ENCODE measurements at regions not wholly inside any gene's neighbourhood (a gene's known extent, or its start where the extent isn't known, plus 50 kb on each side); places are given as distances from the start of the nearest gene placed in this dataset.
"Not testable (repeated sequence)": the region's sequence is repeated elsewhere in the genome, so short reads cannot be mapped to it uniquely, and the experiment has no call there.

GRCh38 chr13:58500938-58501337, 869.4 kb downstream of the PCDH17 start:
- H3K4me1 Mint-ChIP-seq: no peaks in the 10 kb centered on the region
- H3K4me3 Mint-ChIP-seq: no peak overlapping the region
- no peaks in the 10 kb centered on the region for H3K9me3 Mint-ChIP-seq
- ATAC-seq (ENCODE audit: low read depth): no peak
- H3K27me3 Mint-ChIP-seq: no peaks in the 10 kb centered on the region
- DNase-seq (ENCODE audit: low spot score in 2 of 2): no peak
- no peaks in the 10 kb centered on the region for H3K36me3 Mint-ChIP-seq
- H3K27ac Mint-ChIP-seq: no peak overlapping the region

GRCh38 chr13:58504202-58504700, 872.7 kb downstream of the PCDH17 start:
- not testable (repeated sequence) for H3K27me3 Mint-ChIP-seq; ATAC-seq (ENCODE audit: low read depth); H3K36me3 Mint-ChIP-seq; DNase-seq (ENCODE audit: low spot score in 2 of 2); H3K27ac Mint-ChIP-seq; H3K4me3 Mint-ChIP-seq; H3K9me3 Mint-ChIP-seq; H3K4me1 Mint-ChIP-seq

GRCh38 chr13:58505262-58505920, 873.8 kb downstream of the PCDH17 start:
- H3K36me3 Mint-ChIP-seq; H3K4me1 Mint-ChIP-seq; H3K27ac Mint-ChIP-seq; H3K27me3 Mint-ChIP-seq; ATAC-seq (ENCODE audit: low read depth); H3K9me3 Mint-ChIP-seq; DNase-seq (ENCODE audit: low spot score in 2 of 2); H3K4me3 Mint-ChIP-seq: not testable (repeated sequence)

GRCh38 chr13:58528351-58528750, 896.8 kb downstream of the PCDH17 start:
- Mint-ChIP-seq H3K9me3 (peaks cover 4% of the 10 kb centered on the region), H3K36me3 (no peaks in the 10 kb centered on the region), H3K4me1 (no peaks in the 10 kb centered on the region), H3K27ac (no peak overlapping the region), H3K4me3 (no peak overlapping the region), H3K27me3 (no peaks in the 10 kb centered on the region)
- DNase-seq (ENCODE audit: low spot score in 2 of 2): no peak
- ATAC-seq (ENCODE audit: low read depth): no peak

GRCh38 chr13:58531614-58532013, 900.1 kb downstream of the PCDH17 start:
- Mint-ChIP-seq H3K36me3 (no peaks in the 10 kb centered on the region), H3K27ac (no peak overlapping the region), H3K4me1 (no peaks in the 10 kb centered on the region), H3K4me3 (no peak overlapping the region), H3K27me3 (no peaks in the 10 kb centered on the region), H3K9me3 (peaks cover 4% of the 10 kb centered on the region)
- ATAC-seq (ENCODE audit: low read depth) (no peak), DNase-seq (ENCODE audit: low spot score in 2 of 2) (no peak)

- DNase-seq (ENCODE audit: low spot score in 2 of 2): no peak
- H3K4me1 Mint-ChIP-seq: no peaks in the 10 kb centered on the region
- peaks cover 5% of the 10 kb centered on the region for H3K9me3 Mint-ChIP-seq
- H3K27ac Mint-ChIP-seq: no peak overlapping the region
- ATAC-seq (ENCODE audit: low read depth): no peak
- no peak overlapping the region for H3K4me3 Mint-ChIP-seq
- no peaks in the 10 kb centered on the region for H3K36me3 Mint-ChIP-seq
- H3K27me3 Mint-ChIP-seq: no peaks in the 10 kb centered on the region
Observed at GRCh38 chr13:58542530-58542929, 911.0 kb downstream of the PCDH17 start.

GRCh38 chr13:58547419-58547818, 915.9 kb downstream of the PCDH17 start:
- Mint-ChIP-seq H3K27ac (no peak overlapping the region), H3K9me3 (peaks cover 5% of the 10 kb centered on the region), H3K36me3 (no peaks in the 10 kb centered on the region), H3K4me3 (no peak overlapping the region), H3K27me3 (no peaks in the 10 kb centered on the region), H3K4me1 (no peaks in the 10 kb centered on the region)
- ATAC-seq (ENCODE audit: low read depth): no peak
- no peak for DNase-seq (ENCODE audit: low spot score in 2 of 2)

GRCh38 chr13:58566176-58566575, 934.6 kb downstream of the PCDH17 start:
- DNase-seq (ENCODE audit: low spot score in 2 of 2): no peak
- Mint-ChIP-seq H3K36me3 (no peaks in the 10 kb centered on the region), H3K9me3 (peaks cover 6% of the 10 kb centered on the region), H3K4me1 (no peaks in the 10 kb centered on the region), H3K27ac (no peak overlapping the region), H3K27me3 (no peaks in the 10 kb centered on the region), H3K4me3 (no peak overlapping the region)
- ATAC-seq (ENCODE audit: low read depth): no peak

GRCh38 chr13:58573743-58574142, 942.2 kb downstream of the PCDH17 start:
- no peaks in the 10 kb centered on the region for H3K4me1 Mint-ChIP-seq
- DNase-seq (ENCODE audit: low spot score in 2 of 2) (no peak), ATAC-seq (ENCODE audit: low read depth) (no peak)
- no peak overlapping the region for H3K27ac Mint-ChIP-seq
- peaks cover 15% of the 10 kb centered on the region for H3K9me3 Mint-ChIP-seq
- no peaks in the 10 kb centered on the region for H3K36me3 Mint-ChIP-seq
- H3K4me3 Mint-ChIP-seq: no peak overlapping the region
- H3K27me3 Mint-ChIP-seq: no peaks in the 10 kb centered on the region

GRCh38 chr13:58574791-58575190, 943.2 kb downstream of the PCDH17 start:
- ATAC-seq (ENCODE audit: low read depth): no peak
- Mint-ChIP-seq H3K36me3 (no peaks in the 10 kb centered on the region), H3K27ac (no peak overlapping the region), H3K9me3 (peaks cover 18% of the 10 kb centered on the region), H3K4me3 (no peak overlapping the region), H3K27me3 (no peaks in the 10 kb centered on the region), H3K4me1 (no peaks in the 10 kb centered on the region)
- no peak for DNase-seq (ENCODE audit: low spot score in 2 of 2)

- no peak for DNase-seq (ENCODE audit: low spot score in 2 of 2)
- H3K4me3 Mint-ChIP-seq: no peak overlapping the region
- no peak overlapping the region for H3K27ac Mint-ChIP-seq
- H3K36me3 Mint-ChIP-seq: no peaks in the 10 kb centered on the region
- peaks cover 16% of the 10 kb centered on the region for H3K9me3 Mint-ChIP-seq
- no peaks in the 10 kb centered on the region for H3K4me1 Mint-ChIP-seq
- no peaks in the 10 kb centered on the region for H3K27me3 Mint-ChIP-seq
- no peak for ATAC-seq (ENCODE audit: low read depth)
Observed at GRCh38 chr13:58579468-58579867, 947.9 kb downstream of the PCDH17 start.

GRCh38 chr13:58583966-58584365, 952.4 kb downstream of the PCDH17 start:
- no peak for ATAC-seq (ENCODE audit: low read depth)
- no peaks in the 10 kb centered on the region for H3K4me1 Mint-ChIP-seq
- H3K27ac Mint-ChIP-seq: no peak overlapping the region
- peaks cover 8% of the 10 kb centered on the region for H3K9me3 Mint-ChIP-seq
- no peak for DNase-seq (ENCODE audit: low spot score in 2 of 2)
- H3K4me3 Mint-ChIP-seq: no peak overlapping the region
- no peaks in the 10 kb centered on the region for H3K27me3 Mint-ChIP-seq
- H3K36me3 Mint-ChIP-seq: no peaks in the 10 kb centered on the region

GRCh38 chr13:58584610-58585009, 953.1 kb downstream of the PCDH17 start:
- Mint-ChIP-seq H3K36me3 (no peaks in the 10 kb centered on the region), H3K27me3 (no peaks in the 10 kb centered on the region), H3K4me3 (no peak overlapping the region), H3K27ac (no peak overlapping the region), H3K9me3 (peaks cover 7% of the 10 kb centered on the region), H3K4me1 (no peaks in the 10 kb centered on the region)
- DNase-seq (ENCODE audit: low spot score in 2 of 2) (no peak), ATAC-seq (ENCODE audit: low read depth) (no peak)

- Mint-ChIP-seq H3K36me3 (no peaks in the 10 kb centered on the region), H3K4me1 (no peaks in the 10 kb centered on the region), H3K9me3 (peaks cover 7% of the 10 kb centered on the region), H3K27ac (no peak overlapping the region), H3K27me3 (no peaks in the 10 kb centered on the region), H3K4me3 (no peak overlapping the region)
- no peak for ATAC-seq (ENCODE audit: low read depth)
- no peak for DNase-seq (ENCODE audit: low spot score in 2 of 2)
Observed at GRCh38 chr13:58587183-58587582, 955.6 kb downstream of the PCDH17 start.

- DNase-seq (ENCODE audit: low spot score in 2 of 2): no peak
- H3K9me3 Mint-ChIP-seq: peaks cover 4% of the 10 kb centered on the region
Observed at GRCh38 chr13:58592052-58592451, 960.5 kb downstream of the PCDH17 start.

More at GRCh38 chr13:58592052-58592451, 960.5 kb downstream of the PCDH17 start:
- H3K4me1 Mint-ChIP-seq: no peaks in the 10 kb centered on the region
- no peak overlapping the region for H3K27ac Mint-ChIP-seq
- H3K36me3 Mint-ChIP-seq: no peaks in the 10 kb centered on the region
- ATAC-seq (ENCODE audit: low read depth): no peak
- no peak overlapping the region for H3K4me3 Mint-ChIP-seq
- H3K27me3 Mint-ChIP-seq: no peaks in the 10 kb centered on the region

Data from memory B cell (primary cell).